Naive thymus-derived CD4-positive, alpha-beta T cell (primary cell): ENCODE measurements at regions not wholly inside any gene's neighbourhood (a gene's known extent, or its start where the extent isn't known, plus 50 kb on each side); places are given as distances from the start of the nearest gene placed in this dataset.

ENCODE experiments used
- ATAC-seq: fragments of 150-1000 bp; cut with Tn5 transposase; 2 replicates; pipeline ENCODE4 v1.10.0; 2021; ENCODE audit warnings: mild to moderate bottlenecking, moderate library complexity
- CTCF ChIA-PET: fragments of 350-600 bp; sonication (Branson Sonifier 250); formaldehyde crosslinking; loops from one replicate; lab custom pipeline; 2021; ENCODE audit warnings: antibody characterized with exemption; lab: Charles Lee
- POLR2A ChIA-PET: fragments of 350-600 bp; sonication (Branson Sonifier 250); formaldehyde crosslinking; loops from one replicate; lab custom pipeline; 2021; ENCODE audit warnings: antibody characterized with exemption, inconsistent platforms; lab: Charles Lee
- DNase-seq, 9 donors: peaks; one replicate each; pipeline versions ENCODE4 v3.0.0 to v3.0.0-alpha.2; 2020 to 2022; ENCODE audit warnings: mixed read lengths in 1 of 9
- H3K27ac ChIP-seq: one replicate; pipeline ENCODE4 v1.7.0; 2013; ENCODE audit warnings: mild to moderate bottlenecking, low read depth, low read length, moderate library complexity
- H3K27me3 ChIP-seq, 2 donors: one replicate each; pipeline ENCODE4 v1.7.0; 2013; ENCODE audit warnings: low read length in 2 of 2, mild to moderate bottlenecking in 2 of 2, moderate library complexity in 2 of 2; ENCODE audit not compliant: control insufficient read depth in 2 of 2, insufficient read depth in 2 of 2
- H3K36me3 ChIP-seq, 3 experiments: 1 replicate in 2 of 3; 2 replicates in 1 of 3; pipeline ENCODE4 v1.7.0; 2013; ENCODE audit warnings: low read length in 3 of 3, mild to moderate bottlenecking in 3 of 3, moderate library complexity in 1 of 3; ENCODE audit not compliant: insufficient read depth in 3 of 3, control insufficient read depth in 2 of 3
- H3K4me1 ChIP-seq, 2 donors: one replicate each; pipeline ENCODE4 v1.7.0; 2013; ENCODE audit warnings: low read length in 2 of 2, mild to moderate bottlenecking in 2 of 2, moderate library complexity in 1 of 2; ENCODE audit not compliant: control insufficient read depth in 2 of 2, insufficient read depth in 2 of 2
- H3K4me3 ChIP-seq: 2 replicates; pipeline ENCODE4 v1.7.0; 2013; ENCODE audit warnings: mild to moderate bottlenecking, low read length
- H3K9me3 ChIP-seq, 3 experiments: 1 replicate in 2 of 3; 2 replicates in 1 of 3; pipeline ENCODE4 v1.7.0; 2013; ENCODE audit warnings: low read length in 3 of 3; ENCODE audit not compliant: control insufficient read depth in 2 of 3
- H3K27ac Mint-ChIP-seq, 9 donors: one replicate each; pipeline ENCODE4 v1.8.0; 2020 to 2022; ENCODE audit warnings: mixed read lengths in 9 of 9, mild to moderate bottlenecking in 8 of 9, moderate library complexity in 5 of 9, inconsistent platforms in 2 of 9
- H3K27me3 Mint-ChIP-seq, 5 donors: one replicate each; pipeline ENCODE4 v1.8.0; 2021 to 2022; ENCODE audit warnings: mixed read lengths in 5 of 5, mild to moderate bottlenecking in 1 of 5
- H3K36me3 Mint-ChIP-seq, 5 donors: one replicate each; pipeline ENCODE4 v1.8.0; 2020 to 2022; ENCODE audit warnings: mixed read lengths in 5 of 5, mild to moderate bottlenecking in 3 of 5, inconsistent platforms in 1 of 5
- H3K4me1 Mint-ChIP-seq, 7 donors: one replicate each; pipeline ENCODE4 v1.8.0; 2020 to 2022; ENCODE audit warnings: mixed read lengths in 7 of 7, mild to moderate bottlenecking in 3 of 7, inconsistent platforms in 1 of 7
- H3K4me3 Mint-ChIP-seq, 10 donors: one replicate each; pipeline ENCODE4 v1.8.0; 2020 to 2022; ENCODE audit warnings: mild to moderate bottlenecking in 10 of 10, mixed read lengths in 10 of 10, moderate library complexity in 6 of 10, inconsistent platforms in 2 of 10
- H3K9me3 Mint-ChIP-seq, 11 donors: one replicate each; pipeline ENCODE4 v1.8.0; 2020 to 2022; ENCODE audit warnings: mixed read lengths in 11 of 11, mild to moderate bottlenecking in 4 of 11, inconsistent platforms in 1 of 11, moderate library complexity in 1 of 11
- intact Hi-C, 2 donors: fragments of 100-400 bp; cut with micrococcal nuclease; formaldehyde crosslinking; loops; one replicate each; pipeline ENCODE4 v1.15.1; 2023

DNA sequence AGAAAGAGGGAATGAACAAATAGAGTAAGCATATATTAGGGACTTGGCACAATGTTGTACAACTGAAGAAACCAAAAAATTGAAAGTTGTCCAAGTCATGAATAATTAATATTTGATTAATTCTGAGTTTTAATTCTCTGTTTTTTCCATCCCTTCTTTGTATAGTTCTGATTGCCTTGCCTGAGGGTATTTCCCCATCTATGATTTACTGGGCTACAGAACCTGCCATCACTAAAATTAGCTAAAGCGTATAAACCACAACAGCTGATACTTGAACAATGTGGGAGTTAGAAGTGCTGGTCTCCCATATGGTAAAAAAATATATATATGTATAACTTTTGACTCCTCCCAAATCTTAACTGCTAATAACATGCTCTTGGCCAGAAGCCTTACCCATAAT is 1253.5 kb upstream of the CDH6 start:
- H3K36me3 Mint-ChIP-seq: no peaks in the 10 kb centered on the region
- Histone ChIP-seq H3K36me3 (no peaks in the 10 kb centered on the region), H3K9me3 (no peaks in the 10 kb centered on the region), H3K4me3 (no peak overlapping the region), H3K27me3 (no peaks in the 10 kb centered on the region), H3K4me1 (no peaks in the 10 kb centered on the region), H3K27ac (no peak overlapping the region)
- peaks cover 0 to 11% (median 0%) of the 10 kb centered on the region in 11 donors for H3K9me3 Mint-ChIP-seq
- intact Hi-C loops: no loop called here
- POLR2A ChIA-PET: no interaction called here
- DNase-seq (no peak), ATAC-seq (no peak)
- no peaks in the 10 kb centered on the region for H3K27me3 Mint-ChIP-seq
- no peak overlapping the region for H3K4me3 Mint-ChIP-seq
- no peak overlapping the region for H3K27ac Mint-ChIP-seq
- CTCF ChIA-PET: no interaction called here
- H3K4me1 Mint-ChIP-seq: no peaks in the 10 kb centered on the region

- no peak overlapping the region for H3K27ac Mint-ChIP-seq
- no peaks in the 10 kb centered on the region for H3K36me3 Mint-ChIP-seq
- CTCF ChIA-PET: no interaction called here
- peaks cover 0 to 8% (median 0%) of the 10 kb centered on the region in 11 donors for H3K9me3 Mint-ChIP-seq
- H3K4me3 Mint-ChIP-seq: no peak overlapping the region
- Histone ChIP-seq H3K4me3 (no peak overlapping the region), H3K27ac (no peak overlapping the region), H3K9me3 (no peaks in the 10 kb centered on the region), H3K27me3 (no peaks in the 10 kb centered on the region), H3K4me1 (no peaks in the 10 kb centered on the region), H3K36me3 (no peaks in the 10 kb centered on the region)
- H3K4me1 Mint-ChIP-seq: no peaks in the 10 kb centered on the region
- POLR2A ChIA-PET: no interaction called here
- ATAC-seq (no peak), DNase-seq (no peak)
- intact Hi-C loops: no loop called here
- H3K27me3 Mint-ChIP-seq: no peaks in the 10 kb centered on the region
These were observed 1258.1 kb upstream of the CDH6 start for GRCh38 chr5:29935371-29935770.

GRCh38 chr5:29930316-29930715 is 1263.2 kb upstream of the CDH6 start:
- Histone ChIP-seq H3K27ac (no peak overlapping the region), H3K27me3 (no peaks in the 10 kb centered on the region), H3K4me1 (no peaks in the 10 kb centered on the region), H3K4me3 (no peak overlapping the region), H3K9me3 (no peaks in the 10 kb centered on the region), H3K36me3 (no peaks in the 10 kb centered on the region)
- no peaks in the 10 kb centered on the region for H3K4me1 Mint-ChIP-seq
- DNase-seq (no peak), ATAC-seq (no peak)
- intact Hi-C loops: no loop called here
- no peak overlapping the region for H3K4me3 Mint-ChIP-seq
- H3K27me3 Mint-ChIP-seq: no peaks in the 10 kb centered on the region
- no peaks in the 10 kb centered on the region for H3K36me3 Mint-ChIP-seq
- H3K9me3 Mint-ChIP-seq: peaks cover 0 to 16% (median 3%) of the 10 kb centered on the region in 11 donors
- ChIA-PET CTCF (no interaction called here), POLR2A (no interaction called here)
- H3K27ac Mint-ChIP-seq: no peak overlapping the region

- H3K27me3 Mint-ChIP-seq: no peaks in the 10 kb centered on the region
These were observed 1269.4 kb upstream of the CDH6 start for GRCh38 chr5:29924107-29924506.

DNA sequence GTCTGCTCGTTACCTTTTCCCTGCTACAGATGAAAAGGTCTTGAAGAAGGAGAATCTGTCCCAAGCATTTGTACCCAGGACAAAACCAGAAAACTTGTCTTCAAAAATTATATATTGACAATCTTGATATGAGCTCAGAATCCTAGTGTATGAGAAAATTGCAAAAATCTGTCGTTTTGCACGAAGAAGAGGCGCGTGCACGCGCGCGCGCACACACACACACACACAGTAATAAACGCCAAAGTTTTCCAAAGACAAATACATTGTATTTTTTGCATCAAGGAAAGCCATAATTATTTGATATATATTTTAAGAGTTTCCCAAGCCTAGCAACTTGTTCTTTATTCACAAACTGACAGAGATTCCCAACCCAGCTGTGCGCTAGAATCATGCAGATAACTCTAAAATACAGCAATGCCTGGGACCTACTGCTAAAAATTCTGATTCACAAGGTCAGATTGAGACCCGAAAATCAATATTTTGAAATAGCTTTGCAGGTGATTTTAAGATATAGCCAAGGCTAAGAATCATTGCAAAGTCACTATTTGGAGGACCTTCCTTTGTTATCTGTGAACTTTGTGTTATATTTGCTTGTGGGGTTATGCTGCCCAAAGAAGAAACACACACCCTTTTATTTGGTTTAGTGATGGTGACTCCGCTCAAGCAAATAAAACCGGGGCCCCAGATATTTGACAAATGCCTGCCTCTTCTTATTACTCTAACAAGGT is 1287.7 kb upstream of the CDH6 start:
- DNase-seq (no peak), ATAC-seq (no peak)
- Histone ChIP-seq H3K9me3 (peaks cover 0 to 7% (median 0%) of the 10 kb centered on the region in 3 experiments), H3K36me3 (no peaks in the 10 kb centered on the region), H3K27ac (no peak overlapping the region), H3K4me1 (no peaks in the 10 kb centered on the region), H3K4me3 (no peak overlapping the region), H3K27me3 (no peaks in the 10 kb centered on the region)
- ChIA-PET CTCF (no interaction called here), POLR2A (no interaction called here)
- Mint-ChIP-seq H3K27ac (no peak overlapping the region), H3K27me3 (no peaks in the 10 kb centered on the region), H3K9me3 (peaks cover 0 to 19% (median 10%) of the 10 kb centered on the region in 11 donors), H3K4me3 (no peak overlapping the region), H3K36me3 (peaks cover 0 to 4% (median 0%) of the 10 kb centered on the region in 5 donors), H3K4me1 (no peaks in the 10 kb centered on the region)
- intact Hi-C loops: no loop called here

More at GRCh38 chr5:29924107-29924506, 1269.4 kb upstream of the CDH6 start:
- no peaks in the 10 kb centered on the region for H3K27me3 ChIP-seq
- Mint-ChIP-seq H3K4me3 (no peak overlapping the region), H3K9me3 (peaks cover 0 to 29% (median 6%) of the 10 kb centered on the region in 11 donors), H3K36me3 (no peaks in the 10 kb centered on the region), H3K27ac (no peak overlapping the region), H3K4me1 (no peaks in the 10 kb centered on the region)
- CTCF ChIA-PET: no interaction called here
- no peaks in the 10 kb centered on the region for H3K36me3 ChIP-seq
- DNase-seq (no peak), ATAC-seq (no peak)
- POLR2A ChIA-PET: no interaction called here
- H3K27ac ChIP-seq: no peak overlapping the region
- H3K4me1 ChIP-seq: no peaks in the 10 kb centered on the region
- intact Hi-C loops: no loop called here
- no peak overlapping the region for H3K4me3 ChIP-seq
- H3K9me3 ChIP-seq: no peaks in the 10 kb centered on the region

DNA sequence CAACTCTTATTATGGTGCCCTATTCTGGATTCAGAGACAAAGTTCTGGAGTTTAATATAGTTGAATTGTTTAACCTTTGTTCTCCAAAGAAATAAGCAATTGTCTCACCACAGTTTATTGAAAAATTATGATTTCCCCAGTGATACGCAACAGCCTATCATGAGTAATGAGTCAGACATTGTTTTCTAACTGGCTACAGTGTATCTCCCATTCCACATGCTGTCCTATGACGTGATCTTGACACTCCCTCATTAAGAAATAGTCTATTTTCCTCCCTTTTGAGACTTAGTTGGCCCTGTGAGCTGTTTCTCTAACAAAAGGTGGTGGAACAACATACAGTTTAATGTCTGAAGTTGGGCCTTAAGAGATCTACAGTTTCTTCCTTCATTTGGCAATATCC is 1290.6 kb upstream of the CDH6 start:
- Histone ChIP-seq H3K9me3 (no peaks in the 10 kb centered on the region), H3K4me1 (no peaks in the 10 kb centered on the region), H3K27ac (no peak overlapping the region), H3K27me3 (no peaks in the 10 kb centered on the region), H3K4me3 (no peak overlapping the region), H3K36me3 (no peaks in the 10 kb centered on the region)
- DNase-seq (no peak), ATAC-seq (no peak)
- Mint-ChIP-seq H3K4me3 (no peak overlapping the region), H3K9me3 (peaks cover 0 to 19% (median 5%) of the 10 kb centered on the region in 11 donors), H3K27me3 (no peaks in the 10 kb centered on the region), H3K4me1 (no peaks in the 10 kb centered on the region), H3K36me3 (no peaks in the 10 kb centered on the region), H3K27ac (no peak overlapping the region)
- POLR2A ChIA-PET: no interaction called here
- CTCF ChIA-PET: no interaction called here
- intact Hi-C loops: no loop called here

- no peaks in the 10 kb centered on the region for H3K36me3 ChIP-seq
- H3K27ac Mint-ChIP-seq: no peak overlapping the region
- POLR2A ChIA-PET: no interaction called here
- no peaks in the 10 kb centered on the region for H3K4me1 Mint-ChIP-seq
- peaks cover 0 to 18% (median 6%) of the 10 kb centered on the region in 11 donors for H3K9me3 Mint-ChIP-seq
- DNase-seq (no peak), ATAC-seq (no peak)
- no peaks in the 10 kb centered on the region for H3K27me3 ChIP-seq
- no peaks in the 10 kb centered on the region for H3K27me3 Mint-ChIP-seq
- H3K4me1 ChIP-seq: no peaks in the 10 kb centered on the region
- H3K4me3 ChIP-seq: no peak overlapping the region
- no peaks in the 10 kb centered on the region for H3K36me3 Mint-ChIP-seq
- H3K4me3 Mint-ChIP-seq: no peak overlapping the region
- intact Hi-C loops: no loop called here
- no peak overlapping the region for H3K27ac ChIP-seq
- CTCF ChIA-PET: no interaction called here
- H3K9me3 ChIP-seq: no peaks in the 10 kb centered on the region
These were observed 1293.9 kb upstream of the CDH6 start for GRCh38 chr5:29899583-29899982.
